NCI-H524 treated with DMSO at 0.1 percent for 48 hours (cell line): ENCODE measurements at regions not wholly inside any gene's neighbourhood (a gene's known extent, or its start where the extent isn't known, plus 50 kb on each side); places are given as distances from the start of the nearest gene placed in this dataset.

ENCODE experiments used
- DNase-seq: peaks from one replicate; lab custom pipeline; 2025; lab: John Stamatoyannopoulos, UW

GRCh38 chr21:24118738-24119459 lies 1488.4 kb downstream of the MRPL39 start:
- no peak for DNase-seq

GRCh38 chr21:24115141-24115540 lies 1492.1 kb downstream of the MRPL39 start:
- no peak for DNase-seq

- DNase-seq, result no peak
Measured at GRCh38 chr21:24112020-24112419, 1495.3 kb downstream of the MRPL39 start.

GRCh38 chr21:24110846-24111245 lies 1496.4 kb downstream of the MRPL39 start:
- no peak for DNase-seq

DNA sequence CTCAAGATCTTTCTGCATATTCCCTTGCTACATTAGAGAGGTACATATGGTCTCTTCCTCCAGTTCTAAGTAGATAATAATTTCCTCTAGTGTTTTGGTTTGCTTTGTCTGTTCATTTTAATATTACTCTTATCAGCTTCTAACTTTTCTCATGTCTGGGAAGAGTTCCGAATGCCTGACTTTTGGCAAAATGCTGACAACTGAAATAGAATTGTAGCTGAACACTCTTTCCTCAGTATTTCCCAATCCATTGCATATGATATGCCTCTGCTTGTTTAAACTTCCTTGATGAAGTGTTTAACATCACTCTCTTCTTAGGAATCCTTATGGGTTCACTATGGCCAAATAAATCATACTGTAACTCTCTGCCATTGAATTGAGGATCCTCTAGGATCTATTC lies 1510.1 kb downstream of the MRPL39 start:
- no peak for DNase-seq

GRCh38 chr21:24096651-24097050 lies 1510.6 kb downstream of the MRPL39 start:
- no peak for DNase-seq

DNA sequence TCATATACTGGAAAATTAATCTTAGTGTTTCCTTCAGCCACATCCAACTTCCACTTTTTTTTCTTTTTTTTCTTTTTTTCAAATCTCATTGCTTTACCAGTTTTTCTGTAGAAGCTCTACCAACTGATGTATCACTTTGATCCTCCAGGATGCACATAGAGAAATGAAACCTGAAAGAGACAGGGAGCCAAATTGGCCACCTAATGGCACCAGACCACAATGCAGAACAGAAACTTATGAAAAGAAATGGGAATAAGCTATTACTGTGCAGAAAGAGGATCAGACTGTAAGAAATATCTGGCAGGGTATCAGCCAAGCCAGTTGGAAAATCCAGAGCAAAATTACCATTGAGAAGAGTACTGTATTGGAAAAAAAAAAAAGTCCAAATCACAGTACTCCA lies 1514.2 kb downstream of the MRPL39 start:
- DNase-seq, result no peak

- no peak for DNase-seq
Measured at GRCh38 chr21:24076179-24076578, 1531.1 kb downstream of the MRPL39 start.

- DNase-seq, result no peak
Measured at GRCh38 chr21:24055696-24056095, 1551.6 kb downstream of the MRPL39 start.

DNA sequence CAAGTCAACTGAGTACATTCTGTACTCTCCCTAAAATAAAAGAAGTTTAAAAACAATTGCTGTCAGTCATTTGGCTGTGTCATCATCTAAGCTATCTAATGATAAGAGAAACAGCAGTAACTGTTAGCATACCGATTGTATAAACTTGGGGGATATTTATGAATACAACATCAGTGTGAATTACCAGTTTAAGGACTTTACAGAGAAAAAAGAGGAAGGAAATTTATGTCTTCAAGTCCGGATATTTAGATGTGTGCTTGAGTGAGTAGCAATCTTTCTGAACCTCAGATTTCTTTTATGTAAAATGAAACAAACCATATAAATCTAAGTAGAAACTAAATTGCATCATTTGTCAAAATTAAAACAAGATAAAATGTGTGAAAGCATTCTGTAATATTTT lies 1557.0 kb downstream of the MRPL39 start:
- no peak for DNase-seq

GRCh38 chr21:24046829-24047443 lies 1560.3 kb downstream of the MRPL39 start:
- no peak for DNase-seq

DNA sequence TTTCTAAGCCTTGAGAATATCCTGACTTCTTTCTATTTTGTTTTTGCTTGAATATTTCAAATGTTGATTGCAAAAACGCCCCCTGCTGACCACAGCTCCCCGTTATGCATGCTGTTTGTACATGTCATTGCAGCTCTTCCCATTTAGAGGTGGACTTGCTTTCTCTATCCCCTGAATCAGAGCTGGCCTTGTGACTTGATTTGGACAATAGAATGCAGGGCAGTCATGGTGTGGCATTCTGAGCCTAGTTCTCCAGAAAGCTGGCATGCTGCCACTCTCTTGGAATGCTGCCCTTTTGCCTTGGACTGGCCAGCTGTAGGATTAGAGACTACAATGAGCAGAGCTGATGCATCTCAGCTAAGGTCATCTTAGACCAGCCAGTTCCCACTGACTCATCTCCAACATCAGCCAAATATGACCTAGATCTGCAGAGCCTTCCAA lies 1561.5 kb downstream of the MRPL39 start:
- no peak for DNase-seq

DNA sequence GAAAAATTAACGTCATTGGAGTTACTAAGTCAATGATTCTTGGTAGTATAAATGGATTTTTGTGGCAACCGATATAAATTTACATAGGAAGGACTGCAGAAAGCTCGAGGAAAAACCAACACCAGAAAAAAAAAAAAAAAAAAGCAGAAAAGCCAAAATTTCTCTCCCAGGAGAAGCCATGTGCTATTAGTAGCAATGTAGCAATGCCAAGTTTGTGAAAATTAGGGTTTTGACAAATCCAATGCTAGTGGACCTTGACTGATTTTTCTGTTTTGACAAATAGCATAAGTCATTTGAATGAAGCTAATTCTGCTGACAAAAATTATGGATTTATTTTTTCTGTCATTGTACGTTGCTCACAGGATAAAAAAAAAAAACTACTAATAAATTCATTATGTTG lies 1561.9 kb downstream of the MRPL39 start:
- no peak for DNase-seq

DNA sequence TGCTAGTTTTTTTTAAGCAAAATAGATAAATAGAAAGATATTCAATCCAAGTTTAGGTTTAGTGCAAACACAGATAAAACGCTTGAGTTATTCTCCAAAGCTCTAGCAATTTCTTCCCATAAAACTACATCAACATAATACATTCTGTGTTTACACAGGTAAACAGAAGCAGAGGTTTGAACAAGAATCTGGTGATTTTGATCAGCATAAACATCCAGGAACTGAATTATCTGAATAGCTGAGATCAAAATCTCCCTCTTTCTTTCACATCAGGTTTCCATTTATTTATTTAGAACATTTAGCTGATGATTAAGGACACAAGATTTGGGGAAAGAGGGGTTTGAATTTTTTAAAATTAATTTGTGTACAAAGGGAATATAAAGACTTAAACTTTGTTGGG lies 1564.6 kb downstream of the MRPL39 start:
- DNase-seq, result no peak

DNA sequence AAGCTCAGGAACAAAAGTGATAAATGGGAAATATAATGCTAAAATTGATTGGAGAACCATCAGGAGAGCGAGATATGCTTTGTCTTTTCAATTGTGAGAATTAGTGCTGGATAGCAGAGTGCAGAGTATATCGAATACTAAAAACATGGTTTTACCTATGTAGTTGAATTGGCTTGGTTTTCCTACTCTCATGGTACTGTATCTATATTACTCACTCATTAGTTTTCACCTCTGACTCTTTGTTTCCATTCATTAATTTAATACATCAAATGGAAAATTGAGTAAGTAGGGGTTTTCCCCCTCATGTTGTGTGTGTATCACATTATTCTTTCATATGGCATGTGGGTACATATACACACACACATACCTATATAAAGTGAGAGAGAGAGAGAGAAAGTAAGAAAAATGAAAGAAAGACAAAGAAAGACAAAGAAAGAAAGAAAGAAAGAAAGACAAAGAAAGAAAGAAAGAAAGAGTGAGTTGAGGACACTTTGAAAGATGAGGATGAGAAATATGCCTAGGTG lies 1574.5 kb downstream of the MRPL39 start:
- DNase-seq, result no peak

GRCh38 chr21:24027396-24027795 lies 1579.9 kb downstream of the MRPL39 start:
- no peak for DNase-seq

GRCh38 chr21:24025101-24025500 lies 1582.2 kb downstream of the MRPL39 start:
- no peak for DNase-seq

DNA sequence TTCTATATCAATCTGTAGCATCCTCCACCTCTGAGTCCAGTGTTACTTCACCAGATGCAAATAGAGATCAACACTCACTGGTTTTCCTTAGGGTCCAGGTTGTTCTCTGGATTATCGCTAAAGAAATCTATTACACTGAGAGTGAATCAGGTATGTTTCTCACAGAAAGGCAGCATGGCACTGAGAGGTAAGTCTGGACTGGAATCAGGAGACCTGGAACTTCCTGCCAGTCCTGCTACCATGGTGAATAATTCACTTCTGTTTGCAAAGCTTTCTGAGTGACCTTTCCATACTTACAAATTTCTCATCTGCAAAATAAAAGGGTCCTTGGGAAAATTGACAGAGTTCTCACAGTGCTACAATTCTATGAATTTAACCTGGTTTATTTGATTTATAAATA lies 1583.3 kb downstream of the MRPL39 start:
- DNase-seq, result no peak

GRCh38 chr21:24023402-24023801 lies 1583.9 kb downstream of the MRPL39 start:
- DNase-seq, result no peak

DNA sequence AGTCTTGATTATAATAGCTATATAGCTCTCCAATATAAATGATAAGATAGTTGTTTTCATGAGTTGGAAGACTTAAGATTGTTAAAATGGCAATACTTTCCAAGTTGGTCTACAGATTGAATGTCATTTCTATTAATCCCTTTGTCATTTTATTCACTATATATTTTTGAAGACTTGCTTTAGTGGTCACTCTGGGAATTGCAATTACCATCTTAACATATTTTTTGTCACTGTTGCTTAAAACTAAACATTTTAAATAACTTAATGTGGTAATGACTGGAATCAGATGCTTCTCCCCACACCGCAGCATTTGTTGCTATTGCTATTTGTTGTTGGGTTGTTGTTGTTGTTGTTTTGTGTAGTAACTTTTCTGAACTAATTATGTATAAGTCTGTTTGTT lies 1592.9 kb downstream of the MRPL39 start:
- DNase-seq, result no peak

GRCh38 chr21:24011087-24011486 lies 1596.2 kb downstream of the MRPL39 start:
- DNase-seq, result no peak

DNA sequence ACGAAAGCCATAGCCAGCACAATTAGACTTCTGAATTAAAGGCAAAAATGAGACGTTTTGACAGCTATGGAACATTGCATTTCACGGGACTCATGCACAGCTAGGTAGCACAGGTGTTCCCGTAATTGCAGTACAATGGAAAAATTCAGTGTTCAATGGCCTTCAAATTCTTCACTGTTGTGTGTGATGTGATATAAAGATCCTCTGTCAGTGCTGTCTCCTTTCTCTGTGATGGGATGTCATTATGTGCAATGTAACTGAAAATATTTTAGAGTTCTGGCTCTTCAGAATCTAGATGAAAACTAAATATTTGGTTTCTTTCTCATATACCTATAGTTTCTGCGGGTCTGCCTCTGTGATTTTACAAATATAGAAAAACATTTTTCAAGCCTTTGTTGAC lies 1599.7 kb downstream of the MRPL39 start:
- no peak for DNase-seq

DNA sequence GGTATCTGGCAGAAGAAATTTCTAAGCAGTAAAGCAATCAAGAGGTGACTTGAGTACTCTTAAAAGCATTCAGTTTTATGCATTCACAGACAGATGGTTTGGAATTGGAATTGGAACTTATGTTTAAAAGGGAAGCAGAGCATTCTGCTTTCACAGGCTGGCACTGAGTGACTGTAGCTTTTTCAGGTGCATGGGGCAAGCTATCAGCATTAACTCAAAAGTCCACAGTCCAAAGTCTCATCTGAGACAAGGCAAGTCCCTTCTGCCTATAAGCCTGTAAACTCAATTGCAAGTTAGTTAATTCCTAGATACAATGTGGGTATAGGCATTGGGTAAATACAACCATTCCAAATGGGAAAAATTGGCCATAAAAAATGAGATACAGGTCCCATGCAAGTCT lies 1620.3 kb downstream of the MRPL39 start:
- no peak for DNase-seq

DNA sequence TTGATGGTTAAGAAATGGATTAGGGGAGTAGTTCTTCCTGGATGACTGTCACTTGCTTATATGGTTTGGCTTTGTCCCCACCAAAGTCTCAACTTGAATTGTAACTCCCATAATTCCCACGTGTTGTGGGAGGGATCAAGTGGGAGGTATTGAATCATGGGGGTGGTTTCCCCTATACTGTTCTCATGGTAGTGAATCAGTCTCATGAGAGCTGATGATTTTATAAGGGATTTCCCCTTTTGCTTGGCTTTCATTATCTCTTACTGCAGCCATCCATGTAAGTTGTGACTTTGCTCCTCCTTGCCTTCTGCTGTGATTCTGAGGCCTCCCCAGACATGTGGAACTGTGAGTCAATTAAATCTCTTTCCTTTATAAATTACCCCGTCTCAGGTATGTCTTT lies 1621.1 kb downstream of the MRPL39 start:
- no peak for DNase-seq
